ENCODE measurements at regions not wholly inside any gene's neighbourhood (a gene's known extent, or its start where the extent isn't known, plus 50 kb on each side); places are given as distances from the start of the nearest gene placed in this dataset.

- no peaks in the 10 kb centered on the region for H3K4me1 ChIP-seq (ENCODE audit: insufficient read depth, insufficient read length)
- no peak for TF ChIP-seq SUZ12 (IDR thresholded peaks at IDR 0.05; ENCODE audit: extremely low read depth, insufficient read depth, insufficient read length)
- no peak for TF ChIP-seq ZNF274 (IDR thresholded peaks at IDR 0.05; ENCODE audit: low read depth, low read length)
- TF ChIP-seq YY1 (IDR thresholded peaks at IDR 0.05; ENCODE audit: insufficient read depth, insufficient read length), result no peak
- H3K36me3 ChIP-seq (ENCODE audit: insufficient read depth, insufficient read length, low read length), result no peaks in the 10 kb centered on the region
- H3K27me3 ChIP-seq (ENCODE audit: insufficient read depth, insufficient read length), result no peaks in the 10 kb centered on the region
- no peak overlapping the region for H3K4me3 ChIP-seq (ENCODE audit: insufficient read length, low read depth)
- H3K9ac ChIP-seq (ENCODE audit: insufficient read length, low read depth), result no peak overlapping the region
- H3K9me3 ChIP-seq (ENCODE audit: insufficient read depth, low read length), result no peaks in the 10 kb centered on the region
- no peak for DNase-seq (ENCODE audit: low read depth, low spot score)
Measured at GRCh38 chr14:22500525-22500924, 88.5 kb downstream of the DAD1 start.

GRCh38 chr14:22497671-22498093 is 91.3 kb downstream of the DAD1 start:
- no peaks in the 10 kb centered on the region for H3K36me3 ChIP-seq (ENCODE audit: insufficient read depth, insufficient read length, low read length)
- no peaks in the 10 kb centered on the region for H3K9me3 ChIP-seq (ENCODE audit: insufficient read depth, low read length)
- no peak overlapping the region for H3K9ac ChIP-seq (ENCODE audit: insufficient read length, low read depth)
- H3K27me3 ChIP-seq (ENCODE audit: insufficient read depth, insufficient read length), result no peaks in the 10 kb centered on the region
- TF ChIP-seq YY1 (IDR thresholded peaks at IDR 0.05; ENCODE audit: insufficient read depth, insufficient read length) (no peak), SUZ12 (IDR thresholded peaks at IDR 0.05; ENCODE audit: extremely low read depth, insufficient read depth, insufficient read length) (no peak), ZNF274 (IDR thresholded peaks at IDR 0.05; ENCODE audit: low read depth, low read length) (no peak)
- no peak for DNase-seq (ENCODE audit: low read depth, low spot score)
- H3K4me1 ChIP-seq (ENCODE audit: insufficient read depth, insufficient read length), result no peaks in the 10 kb centered on the region
- no peak overlapping the region for H3K4me3 ChIP-seq (ENCODE audit: insufficient read length, low read depth)

- no peak overlapping the region for H3K9ac ChIP-seq (ENCODE audit: insufficient read length, low read depth)
- H3K4me1 ChIP-seq (ENCODE audit: insufficient read depth, insufficient read length), result no peaks in the 10 kb centered on the region
- H3K4me3 ChIP-seq (ENCODE audit: insufficient read length, low read depth), result no peak overlapping the region
- DNase-seq (ENCODE audit: low read depth, low spot score), result no peak
- TF ChIP-seq ZNF274 (IDR thresholded peaks at IDR 0.05; ENCODE audit: low read depth, low read length) (no peak), YY1 (IDR thresholded peaks at IDR 0.05; ENCODE audit: insufficient read depth, insufficient read length) (no peak), SUZ12 (IDR thresholded peaks at IDR 0.05; ENCODE audit: extremely low read depth, insufficient read depth, insufficient read length) (no peak)
- no peaks in the 10 kb centered on the region for H3K36me3 ChIP-seq (ENCODE audit: insufficient read depth, insufficient read length, low read length)
- no peaks in the 10 kb centered on the region for H3K9me3 ChIP-seq (ENCODE audit: insufficient read depth, low read length)
- no peaks in the 10 kb centered on the region for H3K27me3 ChIP-seq (ENCODE audit: insufficient read depth, insufficient read length)
Measured at GRCh38 chr14:22497144-22497423, 91.9 kb downstream of the DAD1 start.

- H3K36me3 ChIP-seq (ENCODE audit: insufficient read depth, insufficient read length, low read length), result no peaks in the 10 kb centered on the region
- H3K9me3 ChIP-seq (ENCODE audit: insufficient read depth, low read length), result no peaks in the 10 kb centered on the region
- DNase-seq (ENCODE audit: low read depth, low spot score), result no peak
- H3K4me3 ChIP-seq (ENCODE audit: insufficient read length, low read depth), result no peak overlapping the region
- TF ChIP-seq ZNF274 (IDR thresholded peaks at IDR 0.05; ENCODE audit: low read depth, low read length), result no peak
- TF ChIP-seq YY1 (IDR thresholded peaks at IDR 0.05; ENCODE audit: insufficient read depth, insufficient read length), result no peak
- TF ChIP-seq SUZ12 (IDR thresholded peaks at IDR 0.05; ENCODE audit: extremely low read depth, insufficient read depth, insufficient read length), result no peak
- no peaks in the 10 kb centered on the region for H3K27me3 ChIP-seq (ENCODE audit: insufficient read depth, insufficient read length)
- no peak overlapping the region for H3K9ac ChIP-seq (ENCODE audit: insufficient read length, low read depth)
- no peaks in the 10 kb centered on the region for H3K4me1 ChIP-seq (ENCODE audit: insufficient read depth, insufficient read length)
Measured at GRCh38 chr14:22494486-22495135, 94.4 kb downstream of the DAD1 start.

GRCh38 chr14:22493753-22494152 is 95.3 kb downstream of the DAD1 start:
- TF ChIP-seq ZNF274 (IDR thresholded peaks at IDR 0.05; ENCODE audit: low read depth, low read length) (no peak), SUZ12 (IDR thresholded peaks at IDR 0.05; ENCODE audit: extremely low read depth, insufficient read depth, insufficient read length) (no peak), YY1 (IDR thresholded peaks at IDR 0.05; ENCODE audit: insufficient read depth, insufficient read length) (no peak)
- no peak overlapping the region for H3K9ac ChIP-seq (ENCODE audit: insufficient read length, low read depth)
- DNase-seq (ENCODE audit: low read depth, low spot score), result no peak
- no peaks in the 10 kb centered on the region for H3K9me3 ChIP-seq (ENCODE audit: insufficient read depth, low read length)
- no peaks in the 10 kb centered on the region for H3K36me3 ChIP-seq (ENCODE audit: insufficient read depth, insufficient read length, low read length)
- H3K27me3 ChIP-seq (ENCODE audit: insufficient read depth, insufficient read length), result no peaks in the 10 kb centered on the region
- H3K4me3 ChIP-seq (ENCODE audit: insufficient read length, low read depth), result no peak overlapping the region
- H3K4me1 ChIP-seq (ENCODE audit: insufficient read depth, insufficient read length), result no peaks in the 10 kb centered on the region

GRCh38 chr14:22492622-22493542 is 96.1 kb downstream of the DAD1 start:
- H3K4me1 ChIP-seq (ENCODE audit: insufficient read depth, insufficient read length), result no peaks in the 10 kb centered on the region
- no peaks in the 10 kb centered on the region for H3K9me3 ChIP-seq (ENCODE audit: insufficient read depth, low read length)
- H3K36me3 ChIP-seq (ENCODE audit: insufficient read depth, insufficient read length, low read length), result no peaks in the 10 kb centered on the region
- no peak overlapping the region for H3K4me3 ChIP-seq (ENCODE audit: insufficient read length, low read depth)
- H3K27me3 ChIP-seq (ENCODE audit: insufficient read depth, insufficient read length), result no peaks in the 10 kb centered on the region
- DNase-seq (ENCODE audit: low read depth, low spot score), result no peak
- no peak overlapping the region for H3K9ac ChIP-seq (ENCODE audit: insufficient read length, low read depth)
- TF ChIP-seq ZNF274 (IDR thresholded peaks at IDR 0.05; ENCODE audit: low read depth, low read length), result no peak
- TF ChIP-seq YY1 (IDR thresholded peaks at IDR 0.05; ENCODE audit: insufficient read depth, insufficient read length), result no peak
- TF ChIP-seq SUZ12 (IDR thresholded peaks at IDR 0.05; ENCODE audit: extremely low read depth, insufficient read depth, insufficient read length), result no peak

Data from NT2/D1 (cell line).